CD4-positive, alpha-beta T cell (primary cell): ENCODE measurements at regions not wholly inside any gene's neighbourhood (a gene's known extent, or its start where the extent isn't known, plus 50 kb on each side); places are given as distances from the start of the nearest gene placed in this dataset.

Experiments used
- ATAC-seq: fragments of 200-7000 bp; cut with Tn5 transposase; one replicate; pipeline ENCODE4 v1.10.0; 2022; ENCODE audit warnings: mild to moderate bottlenecking; ENCODE audit not compliant: poor library complexity
- CTCF ChIA-PET: fragments of 350-600 bp; sonication (Branson Sonifier 250); formaldehyde crosslinking; loops from one replicate; lab custom pipeline; 2021; ENCODE audit warnings: antibody characterized with exemption, inconsistent platforms; lab: Charles Lee
- POLR2A ChIA-PET: fragments of 350-600 bp; sonication (Branson Sonifier 250); formaldehyde crosslinking; loops from one replicate; lab custom pipeline; 2021; ENCODE audit warnings: antibody characterized with exemption, inconsistent platforms; lab: Charles Lee
- DNase-seq, 14 experiments: peaks; one replicate each; pipeline ENCODE4 v3.0.0-alpha.2; 2013 to 2020; ENCODE audit warnings: mixed read lengths in 2 of 14
- H3K27ac ChIP-seq, 2 donors: one replicate each; pipeline versions ENCODE4 v1.5.1 to v1.7.0; 2013; ENCODE audit warnings: low read length in 2 of 2, low read depth in 1 of 2, mild to moderate bottlenecking in 1 of 2
- H3K27me3 ChIP-seq, 2 experiments: 1 replicate in 1 of 2; 2 replicates in 1 of 2; pipeline versions ENCODE4 v1.6.1 to v1.7.0; 2013; ENCODE audit warnings: low read length in 2 of 2, control low read depth in 1 of 2, mild to moderate bottlenecking in 1 of 2, moderate library complexity in 1 of 2; ENCODE audit not compliant: insufficient read depth in 2 of 2, control insufficient read depth in 1 of 2
- H3K36me3 ChIP-seq: one replicate; pipeline ENCODE4 v1.6.1; 2013; ENCODE audit warnings: low read length, control low read depth; ENCODE audit not compliant: insufficient read depth
- H3K4me1 ChIP-seq: one replicate; pipeline ENCODE4 v1.6.1; 2013; ENCODE audit warnings: low read length, control low read depth; ENCODE audit not compliant: insufficient read depth
- H3K4me3 ChIP-seq: one replicate; pipeline ENCODE4 v1.5.1; 2013; ENCODE audit warnings: mild to moderate bottlenecking, low read length, moderate library complexity
- H3K9me3 ChIP-seq, 2 experiments: 1 replicate in 1 of 2; 2 replicates in 1 of 2; pipeline versions ENCODE4 v1.6.1 to v1.7.0; 2013; ENCODE audit warnings: low read length in 2 of 2, mild to moderate bottlenecking in 2 of 2, control low read depth in 1 of 2, moderate library complexity in 1 of 2; ENCODE audit not compliant: control insufficient read depth in 1 of 2, insufficient read depth in 1 of 2
- H3K27ac Mint-ChIP-seq: one replicate; pipeline ENCODE4 v1.8.0; 2020; ENCODE audit warnings: mixed read lengths
- H3K27me3 Mint-ChIP-seq: one replicate; pipeline ENCODE4 v1.8.0; 2021; ENCODE audit warnings: mixed read lengths
- H3K36me3 Mint-ChIP-seq: one replicate; pipeline ENCODE4 v1.8.0; 2021; ENCODE audit warnings: low read depth, mixed read lengths
- H3K4me1 Mint-ChIP-seq: one replicate; pipeline ENCODE4 v1.8.0; 2021; ENCODE audit warnings: low read depth, mixed read lengths
- H3K4me3 Mint-ChIP-seq: one replicate; pipeline ENCODE4 v1.8.0; 2020; ENCODE audit warnings: mild to moderate bottlenecking, mixed read lengths
- H3K9me3 Mint-ChIP-seq: one replicate; pipeline ENCODE4 v1.8.0; 2020; ENCODE audit warnings: mixed read lengths
- intact Hi-C, 2 experiments: fragments of 100-400 bp; cut with DNase I in 1 of 2; cut with micrococcal nuclease in 1 of 2; formaldehyde crosslinking; loops; one replicate each; pipeline versions ENCODE4 v1.15.1 to v1.9.0; 2023 to 2025; cut with DNase I, micrococcal nuclease
- TF ChIP-seq, protein P1 (sequence below): fragments of 200-600 bp; IDR thresholded peaks from one replicate; pipeline ENCODE4 v1.8.0; 2022; ENCODE audit warnings: antibody characterized with exemption, mild to moderate bottlenecking

DNA sequence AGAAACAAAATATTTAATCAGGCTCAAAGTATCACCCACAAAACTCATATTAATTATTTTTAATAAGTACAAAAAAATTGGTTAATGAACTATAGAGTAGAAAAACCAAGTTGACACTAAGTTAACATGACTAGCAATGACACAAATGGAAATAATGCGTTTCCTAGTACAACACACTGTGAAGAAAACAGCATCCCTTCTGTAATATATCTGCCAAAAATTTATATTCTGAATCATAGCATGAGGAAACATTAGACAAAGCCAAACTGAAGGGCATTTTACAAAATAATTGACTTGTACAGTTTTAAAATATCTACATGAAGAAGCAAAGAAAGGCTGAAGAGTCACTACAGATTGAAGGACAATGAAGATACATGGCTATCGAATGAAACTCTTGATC, 477.6 kb upstream of the INTU start:
- Histone ChIP-seq H3K27ac (no peak overlapping the region), H3K4me1 (no peaks in the 10 kb centered on the region), H3K27me3 (no peaks in the 10 kb centered on the region), H3K4me3 (no peak overlapping the region), H3K9me3 (peaks cover 0 to 9% of the 10 kb centered on the region in 2 experiments), H3K36me3 (no peaks in the 10 kb centered on the region)
- Mint-ChIP-seq H3K4me1 (no peaks in the 10 kb centered on the region), H3K9me3 (no peaks in the 10 kb centered on the region), H3K27me3 (no peaks in the 10 kb centered on the region), H3K4me3 (no peak overlapping the region), H3K36me3 (no peaks in the 10 kb centered on the region), H3K27ac (no peak overlapping the region)
- ATAC-seq (no peak), DNase-seq (no peak)
- CTCF ChIA-PET = no interaction called here
- POLR2A ChIA-PET = no interaction called here
- TF ChIP-seq, protein P1, sequence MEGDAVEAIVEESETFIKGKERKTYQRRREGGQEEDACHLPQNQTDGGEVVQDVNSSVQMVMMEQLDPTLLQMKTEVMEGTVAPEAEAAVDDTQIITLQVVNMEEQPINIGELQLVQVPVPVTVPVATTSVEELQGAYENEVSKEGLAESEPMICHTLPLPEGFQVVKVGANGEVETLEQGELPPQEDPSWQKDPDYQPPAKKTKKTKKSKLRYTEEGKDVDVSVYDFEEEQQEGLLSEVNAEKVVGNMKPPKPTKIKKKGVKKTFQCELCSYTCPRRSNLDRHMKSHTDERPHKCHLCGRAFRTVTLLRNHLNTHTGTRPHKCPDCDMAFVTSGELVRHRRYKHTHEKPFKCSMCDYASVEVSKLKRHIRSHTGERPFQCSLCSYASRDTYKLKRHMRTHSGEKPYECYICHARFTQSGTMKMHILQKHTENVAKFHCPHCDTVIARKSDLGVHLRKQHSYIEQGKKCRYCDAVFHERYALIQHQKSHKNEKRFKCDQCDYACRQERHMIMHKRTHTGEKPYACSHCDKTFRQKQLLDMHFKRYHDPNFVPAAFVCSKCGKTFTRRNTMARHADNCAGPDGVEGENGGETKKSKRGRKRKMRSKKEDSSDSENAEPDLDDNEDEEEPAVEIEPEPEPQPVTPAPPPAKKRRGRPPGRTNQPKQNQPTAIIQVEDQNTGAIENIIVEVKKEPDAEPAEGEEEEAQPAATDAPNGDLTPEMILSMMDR = no peak
- intact Hi-C loops = no loop called here

GRCh38 chr4:127155555-127155954, 477.2 kb upstream of the INTU start:
- ATAC-seq = no peak
- ChIA-PET CTCF (no interaction called here), POLR2A (no interaction called here)
- H3K4me3 ChIP-seq = no peak overlapping the region
- H3K27me3 ChIP-seq = no peaks in the 10 kb centered on the region
- DNase-seq = no peak
- H3K9me3 ChIP-seq = peaks cover under 1 to 9% of the 10 kb centered on the region in 2 experiments
- TF ChIP-seq, protein P1 = no peak
- no peaks in the 10 kb centered on the region for H3K4me1 ChIP-seq
- Mint-ChIP-seq H3K9me3 (no peaks in the 10 kb centered on the region), H3K4me3 (no peak overlapping the region), H3K36me3 (no peaks in the 10 kb centered on the region), H3K27me3 (no peaks in the 10 kb centered on the region), H3K4me1 (no peaks in the 10 kb centered on the region), H3K27ac (no peak overlapping the region)
- no peaks in the 10 kb centered on the region for H3K36me3 ChIP-seq
- intact Hi-C loops = no loop called here
- H3K27ac ChIP-seq = no peak overlapping the region

- no peak overlapping the region for H3K4me3 Mint-ChIP-seq
- Histone ChIP-seq H3K36me3 (no peaks in the 10 kb centered on the region), H3K27ac (no peak overlapping the region), H3K4me1 (no peaks in the 10 kb centered on the region), H3K9me3 (peaks cover 3 to 6% of the 10 kb centered on the region in 2 experiments), H3K4me3 (no peak overlapping the region), H3K27me3 (no peaks in the 10 kb centered on the region)
- ATAC-seq (no peak), DNase-seq (no peak)
- POLR2A ChIA-PET = no interaction called here
- no peaks in the 10 kb centered on the region for H3K27me3 Mint-ChIP-seq
- TF ChIP-seq, protein P1 = no peak
- intact Hi-C loops = no loop called here
- CTCF ChIA-PET = no interaction called here
- no peaks in the 10 kb centered on the region for H3K4me1 Mint-ChIP-seq
- peaks cover 2% of the 10 kb centered on the region for H3K9me3 Mint-ChIP-seq
- H3K36me3 Mint-ChIP-seq = no peaks in the 10 kb centered on the region
- H3K27ac Mint-ChIP-seq = no peak overlapping the region
Observed at GRCh38 chr4:127162741-127163140, 470.0 kb upstream of the INTU start.
